ENCODE measurements at regions not wholly inside any gene's neighbourhood (a gene's known extent, or its start where the extent isn't known, plus 50 kb on each side); places are given as distances from the start of the nearest gene placed in this dataset.

GRCh38 chr13:86283031-86283430 lies 483.8 kb upstream of the SLITRK6 start:
- CTCF ChIA-PET (ENCODE audit: low intra/inter-chr PET ratio, low total read pairs), result no interaction called here

GRCh38 chr13:86298725-86299124 lies 499.5 kb upstream of the SLITRK6 start:
- no peaks in the 10 kb centered on the region for H3K4me1 ChIP-seq (ENCODE audit: insufficient read depth, low read length)
- H2AFZ ChIP-seq (ENCODE audit: low read length), result no peak overlapping the region
- H3K9ac ChIP-seq (ENCODE audit: insufficient read depth, low read depth, low read length), result no peak overlapping the region
- in situ Hi-C loops (cut with HindIII; ENCODE audit: extremely low pct_ligation_motif_present, low pct_unique_long_range_greater_than_20kb), result no loop called here
- 4% methylated on average over 3 of the region's 3 CpGs for WGBS (ENCODE audit: low lambda C conversion rate)
- no peaks in the 10 kb centered on the region for H3K79me2 ChIP-seq (ENCODE audit: insufficient read depth, low read length)
- H3K4me2 ChIP-seq (ENCODE audit: low read depth, low read length), result no peak overlapping the region
- ChIA-PET POLR2A (no interaction called here), CTCF (ENCODE audit: low intra/inter-chr PET ratio, low total read pairs) (no interaction called here)
- BruUV-seq (replicated peaks), result no TSS peak
- H3K36me3 ChIP-seq (replicated peaks in 1 of 2; ENCODE audit: control insufficient read depth in 1 of 2, insufficient read depth in 2 of 2, low read length in 2 of 2), result no peaks in the 10 kb centered on the region
- intact Hi-C loops (cut with micrococcal nuclease; ENCODE audit: unreplicated experiment), result no loop called here
- H3K27me3 ChIP-seq (ENCODE audit: control insufficient read depth in 1 of 2, insufficient read depth in 2 of 2, low read length in 2 of 2), result no peaks in the 10 kb centered on the region
- ATAC-seq, result no peak
- H3K27ac ChIP-seq (ENCODE audit: extremely low read length, insufficient read depth, low read length), result no peak overlapping the region
- H4K20me1 ChIP-seq (ENCODE audit: insufficient read depth, low read length), result no peaks in the 10 kb centered on the region
- DNase-seq (ENCODE audit: low spot score), result no peak
- H3K9me3 ChIP-seq (ENCODE audit: low read length), result no peaks in the 10 kb centered on the region
- no peak overlapping the region for H3K4me3 ChIP-seq (replicated peaks in 1 of 3; ENCODE audit: insufficient read depth in 1 of 3, low read depth in 2 of 3, low read length in 3 of 3)
- FAIRE-seq, result no peak
- no peak for TF ChIP-seq RNF2 (conservative IDR thresholded peaks at IDR 0.05; ENCODE audit: low read depth)
- no peak for TF ChIP-seq POGZ (CRISPR knock-in tag; IDR thresholded peaks at IDR 0.05)
- no peak for TF ChIP-seq ZNF44 (CRISPR knock-in tag; IDR thresholded peaks at IDR 0.05)
- no peak for TF ChIP-seq PLRG1 (conservative IDR thresholded peaks at IDR 0.05)
- TF ChIP-seq, protein P1, sequence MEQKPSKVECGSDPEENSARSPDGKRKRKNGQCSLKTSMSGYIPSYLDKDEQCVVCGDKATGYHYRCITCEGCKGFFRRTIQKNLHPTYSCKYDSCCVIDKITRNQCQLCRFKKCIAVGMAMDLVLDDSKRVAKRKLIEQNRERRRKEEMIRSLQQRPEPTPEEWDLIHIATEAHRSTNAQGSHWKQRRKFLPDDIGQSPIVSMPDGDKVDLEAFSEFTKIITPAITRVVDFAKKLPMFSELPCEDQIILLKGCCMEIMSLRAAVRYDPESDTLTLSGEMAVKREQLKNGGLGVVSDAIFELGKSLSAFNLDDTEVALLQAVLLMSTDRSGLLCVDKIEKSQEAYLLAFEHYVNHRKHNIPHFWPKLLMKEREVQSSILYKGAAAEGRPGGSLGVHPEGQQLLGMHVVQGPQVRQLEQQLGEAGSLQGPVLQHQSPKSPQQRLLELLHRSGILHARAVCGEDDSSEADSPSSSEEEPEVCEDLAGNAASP (CRISPR knock-in tag; IDR thresholded peaks at IDR 0.05; ENCODE audit: borderline replicate concordance), result no peak
- TF ChIP-seq ZNF207 (IDR thresholded peaks at IDR 0.05; ENCODE audit: borderline replicate concordance), result no peak
- TF ChIP-seq ZNF556 (CRISPR knock-in tag; IDR thresholded peaks at IDR 0.05; ENCODE audit: borderline replicate concordance), result no peak
- TF ChIP-seq DR1 (CRISPR knock-in tag; IDR thresholded peaks at IDR 0.05), result no peak
- no peak for TF ChIP-seq IRX3 (CRISPR knock-in tag; IDR thresholded peaks at IDR 0.05; ENCODE audit: borderline replicate concordance, low read depth)
- TF ChIP-seq ZNF574 (CRISPR knock-in tag; IDR thresholded peaks at IDR 0.05), result no peak
- TF ChIP-seq TFDP2 (CRISPR knock-in tag; IDR thresholded peaks at IDR 0.05), result no peak

More at GRCh38 chr13:86283031-86283430, 483.8 kb upstream of the SLITRK6 start:
- no peaks in the 10 kb centered on the region for H3K9me3 ChIP-seq (ENCODE audit: low read length)
- FAIRE-seq (no peak), ATAC-seq (no peak), DNase-seq (ENCODE audit: low spot score) (no peak)
- no peak overlapping the region for H2AFZ ChIP-seq (ENCODE audit: low read length)
- BruUV-seq (replicated peaks), result no TSS peak
- no peaks in the 10 kb centered on the region for H3K4me1 ChIP-seq (ENCODE audit: insufficient read depth, low read length)
- H4K20me1 ChIP-seq (ENCODE audit: insufficient read depth, low read length), result no peaks in the 10 kb centered on the region
- no peak overlapping the region for H3K9ac ChIP-seq (ENCODE audit: insufficient read depth, low read depth, low read length)
- 53% methylated on average over 3 of the region's 3 CpGs for WGBS (ENCODE audit: low lambda C conversion rate)
- no peaks in the 10 kb centered on the region for H3K27me3 ChIP-seq (ENCODE audit: control insufficient read depth in 1 of 2, insufficient read depth in 2 of 2, low read length in 2 of 2)
- TF ChIP-seq ARNT2 (CRISPR knock-in tag; IDR thresholded peaks at IDR 0.05; ENCODE audit: low read depth), result no peak
- TF ChIP-seq NR2F1 (CRISPR knock-in tag; IDR thresholded peaks at IDR 0.05), result no peak
- TF ChIP-seq, protein P2, sequence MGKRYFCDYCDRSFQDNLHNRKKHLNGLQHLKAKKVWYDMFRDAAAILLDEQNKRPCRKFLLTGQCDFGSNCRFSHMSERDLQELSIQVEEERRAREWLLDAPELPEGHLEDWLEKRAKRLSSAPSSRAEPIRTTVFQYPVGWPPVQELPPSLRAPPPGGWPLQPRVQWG (CRISPR knock-in tag; IDR thresholded peaks at IDR 0.05; ENCODE audit: borderline replicate concordance, low read depth), result no peak
- TF ChIP-seq DNMT3B (CRISPR knock-in tag; conservative IDR thresholded peaks at IDR 0.05), result no peak
- TF ChIP-seq ZNF552 (CRISPR knock-in tag; IDR thresholded peaks at IDR 0.05; ENCODE audit: borderline replicate concordance), result no peak
- TF ChIP-seq ADNP (CRISPR knock-in tag; IDR thresholded peaks at IDR 0.05), result no peak
- no peak for TF ChIP-seq EED (CRISPR knock-in tag; IDR thresholded peaks at IDR 0.05)
- no peak overlapping the region for H3K4me2 ChIP-seq (ENCODE audit: low read depth, low read length)
- no peaks in the 10 kb centered on the region for H3K36me3 ChIP-seq (replicated peaks in 1 of 2; ENCODE audit: control insufficient read depth in 1 of 2, insufficient read depth in 2 of 2, low read length in 2 of 2)
- POLR2A ChIA-PET, result no interaction called here
- intact Hi-C loops (cut with micrococcal nuclease; ENCODE audit: unreplicated experiment) (no loop called here), in situ Hi-C loops (cut with HindIII; ENCODE audit: extremely low pct_ligation_motif_present, low pct_unique_long_range_greater_than_20kb) (no loop called here)
- no peaks in the 10 kb centered on the region for H3K79me2 ChIP-seq (ENCODE audit: insufficient read depth, low read length)
- H3K27ac ChIP-seq (ENCODE audit: extremely low read length, insufficient read depth, low read length), result no peak overlapping the region
- no peak overlapping the region for H3K4me3 ChIP-seq (replicated peaks in 1 of 3; ENCODE audit: insufficient read depth in 1 of 3, low read depth in 2 of 3, low read length in 3 of 3)

Measured in HepG2 (cell line).